NCI-H510A treated with DMSO at 0.1 percent for 48 hours (cell line): ENCODE measurements at regions not wholly inside any gene's neighbourhood (a gene's known extent, or its start where the extent isn't known, plus 50 kb on each side); places are given as distances from the start of the nearest gene placed in this dataset.

ENCODE experiments used
- DNase-seq: peaks from one replicate; lab custom pipeline; 2025; lab: John Stamatoyannopoulos, UW

- DNase-seq = no peak
Observed at GRCh38 chr12:19826980-19827550, 387.8 kb downstream of the AEBP2 start.

- no peak for DNase-seq
Observed at GRCh38 chr12:19829100-19829853, 390.0 kb downstream of the AEBP2 start.

- DNase-seq = no peak
Observed at GRCh38 chr12:19830446-19830845, 391.2 kb downstream of the AEBP2 start.

GRCh38 chr12:19833775-19834501 lies 394.6 kb downstream of the AEBP2 start:
- no peak for DNase-seq

DNA sequence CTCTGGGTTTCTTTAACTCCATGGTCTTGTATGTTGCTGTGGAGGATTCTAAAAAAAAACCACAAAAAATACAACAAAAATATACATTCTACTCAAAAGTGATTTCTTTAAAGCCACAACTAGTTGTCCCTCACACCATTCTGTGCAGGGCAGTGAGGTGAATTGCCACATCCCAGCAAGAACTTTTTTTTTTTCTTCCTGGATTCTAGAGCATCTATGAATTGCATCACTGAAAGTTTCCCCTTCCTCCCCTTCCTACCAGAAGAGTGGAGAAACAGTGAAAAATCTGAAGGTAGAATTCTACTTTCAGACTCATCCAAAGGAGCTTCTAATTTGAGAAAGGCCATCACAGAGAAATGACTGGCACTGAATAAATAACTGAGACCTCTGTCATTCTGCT lies 395.3 kb downstream of the AEBP2 start:
- no peak for DNase-seq

DNA sequence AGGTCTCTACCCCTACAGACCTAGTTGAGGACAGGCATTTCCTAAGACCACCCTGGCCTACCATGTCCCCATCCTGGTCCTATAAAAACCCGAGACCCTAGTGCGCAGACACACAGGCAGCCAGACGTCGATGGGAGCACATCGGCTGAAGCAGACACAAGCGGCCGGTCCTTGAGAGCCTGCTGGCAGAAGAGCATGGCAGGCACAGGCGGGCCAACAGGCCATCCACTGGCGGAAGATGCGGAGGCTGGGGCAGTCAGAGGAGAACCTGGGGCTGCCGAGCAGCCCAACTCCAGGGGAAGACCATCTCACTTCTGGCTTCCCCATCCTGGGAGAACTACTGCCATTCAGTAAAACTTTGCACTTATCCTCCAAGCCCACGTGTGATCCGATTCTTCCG lies 396.8 kb downstream of the AEBP2 start:
- DNase-seq = no peak

GRCh38 chr12:19836456-19836855 lies 397.2 kb downstream of the AEBP2 start:
- no peak for DNase-seq

- no peak for DNase-seq
Observed at GRCh38 chr12:19837543-19837942, 398.3 kb downstream of the AEBP2 start.

DNA sequence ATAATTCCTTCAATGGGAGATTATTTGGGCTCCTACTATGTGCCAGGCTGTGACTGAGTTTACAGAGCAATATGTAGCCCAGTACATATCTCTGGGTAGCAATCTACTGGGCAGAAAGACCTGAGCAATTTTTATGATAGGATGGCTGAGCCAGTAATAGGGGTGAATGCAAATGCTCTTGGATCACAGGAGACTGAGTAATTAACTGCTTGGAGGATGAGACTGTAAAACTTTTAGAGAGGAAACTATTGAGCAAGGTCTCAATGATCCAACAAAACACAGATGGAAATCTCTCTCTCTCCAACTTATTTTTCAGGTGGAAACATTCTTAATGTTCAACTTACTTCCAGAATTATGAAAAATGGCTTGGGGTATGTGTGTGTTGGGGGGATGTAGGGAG lies 402.2 kb downstream of the AEBP2 start:
- DNase-seq = no peak

- no peak for DNase-seq
Observed at GRCh38 chr12:19842116-19842515, 402.8 kb downstream of the AEBP2 start.

GRCh38 chr12:19844224-19844623 lies 404.9 kb downstream of the AEBP2 start:
- no peak for DNase-seq

- no peak for DNase-seq
Observed at GRCh38 chr12:19846574-19846973, 407.3 kb downstream of the AEBP2 start.

DNA sequence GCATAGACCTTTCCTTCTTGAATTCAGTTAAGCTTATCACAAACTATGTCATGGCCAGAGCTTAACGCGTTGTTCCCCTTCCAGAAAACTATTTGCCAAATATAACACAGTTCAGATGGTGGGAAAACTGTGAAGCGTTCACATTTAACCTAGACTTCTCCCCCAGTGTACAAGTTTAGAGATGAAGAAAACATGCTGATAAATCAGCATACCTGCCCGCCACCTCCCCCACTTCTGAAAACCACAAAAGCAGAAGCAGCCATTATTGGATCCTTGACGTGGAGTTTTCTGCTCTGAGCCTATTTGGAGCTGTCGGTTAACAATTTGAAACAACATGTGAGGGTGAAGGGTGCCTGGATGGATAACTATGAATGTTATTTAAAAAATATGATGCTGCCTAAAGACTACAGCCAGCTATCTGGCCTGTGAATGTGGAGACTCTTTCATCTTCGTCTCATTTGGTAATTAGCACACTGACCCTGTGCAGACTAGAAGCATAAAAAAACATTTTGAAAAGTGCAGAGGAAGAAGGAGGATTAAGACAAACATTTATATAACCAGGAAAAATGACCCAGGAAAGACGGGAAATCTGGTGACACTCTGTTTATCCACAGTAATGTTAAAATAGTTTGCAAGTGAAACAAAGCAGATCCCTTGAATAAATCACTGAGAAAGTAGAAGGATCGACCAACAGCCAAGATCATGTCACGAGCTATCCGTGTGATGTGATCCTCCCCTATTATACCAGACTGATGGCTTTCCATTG lies 408.2 kb downstream of the AEBP2 start:
- DNase-seq = no peak

DNA sequence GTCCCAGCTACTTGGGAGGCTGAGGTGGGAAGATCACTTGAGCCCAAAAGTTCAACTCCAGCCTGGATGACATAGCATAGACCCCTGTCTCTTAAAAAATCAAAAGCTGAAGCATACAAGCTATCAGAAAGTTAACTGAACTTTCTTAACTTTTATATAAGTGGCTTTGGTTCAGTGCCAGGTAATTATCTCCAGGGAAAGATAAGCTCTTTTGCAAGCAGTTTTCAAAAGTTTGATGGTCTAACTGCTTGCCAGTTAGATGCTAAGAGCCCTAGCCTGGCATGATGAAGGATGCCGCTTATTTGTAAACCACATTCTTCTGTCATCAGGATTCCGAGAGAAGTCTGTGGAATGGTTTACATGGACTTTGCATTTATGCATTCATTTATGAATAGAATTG lies 409.1 kb downstream of the AEBP2 start:
- no peak for DNase-seq

DNA sequence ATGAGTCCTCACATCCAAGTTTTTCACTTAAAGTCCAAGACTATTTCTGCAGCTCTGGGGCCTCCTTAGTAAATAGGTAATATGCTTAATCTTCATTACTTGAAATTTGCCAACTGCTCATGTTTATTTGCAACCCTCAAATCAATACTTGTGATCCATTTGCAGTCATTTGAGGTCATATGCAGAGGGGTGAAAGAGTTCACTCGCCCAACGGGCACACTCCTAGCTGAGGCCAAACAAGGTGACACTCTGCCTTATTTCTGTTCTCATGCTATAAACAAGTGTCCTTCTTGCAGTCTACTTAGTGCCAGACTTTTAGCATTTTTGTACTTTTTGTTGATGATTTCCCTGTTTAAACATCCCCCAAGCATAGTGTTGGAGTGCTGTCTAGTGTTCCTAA lies 409.9 kb downstream of the AEBP2 start:
- no peak for DNase-seq

DNA sequence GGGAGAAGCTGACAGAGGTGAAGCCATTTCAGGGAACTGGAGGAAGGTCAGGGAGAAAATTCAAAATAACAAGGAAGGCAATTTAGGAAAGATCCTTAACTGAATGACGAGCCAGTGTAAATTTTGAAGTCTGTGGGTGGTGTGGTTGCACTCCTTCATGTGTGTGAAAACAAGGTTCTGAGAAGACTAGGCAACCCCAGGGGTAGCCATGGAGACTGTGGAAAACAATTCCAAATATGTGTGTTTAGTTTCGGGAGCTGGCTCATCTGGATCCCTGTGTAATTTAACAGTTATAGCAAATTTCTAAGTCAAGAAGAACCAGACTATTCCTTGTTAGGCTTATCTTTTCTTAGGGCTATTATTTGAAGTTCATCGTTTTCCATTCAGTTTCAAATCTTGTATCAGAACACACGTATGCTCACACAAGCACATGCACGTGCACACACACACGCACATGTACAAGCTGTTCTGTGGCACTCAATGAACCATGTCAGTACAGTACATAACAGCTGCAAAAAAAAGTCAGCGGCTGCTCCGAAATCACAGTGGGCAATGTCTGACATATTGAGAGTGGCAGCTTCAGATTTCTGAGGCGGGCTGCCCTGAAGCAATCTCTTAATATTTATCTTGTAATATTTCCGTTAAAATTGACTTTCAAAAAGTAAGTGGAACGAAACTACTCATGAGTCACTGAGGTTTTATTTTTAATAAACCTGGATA lies 411.2 kb downstream of the AEBP2 start:
- DNase-seq = no peak

DNA sequence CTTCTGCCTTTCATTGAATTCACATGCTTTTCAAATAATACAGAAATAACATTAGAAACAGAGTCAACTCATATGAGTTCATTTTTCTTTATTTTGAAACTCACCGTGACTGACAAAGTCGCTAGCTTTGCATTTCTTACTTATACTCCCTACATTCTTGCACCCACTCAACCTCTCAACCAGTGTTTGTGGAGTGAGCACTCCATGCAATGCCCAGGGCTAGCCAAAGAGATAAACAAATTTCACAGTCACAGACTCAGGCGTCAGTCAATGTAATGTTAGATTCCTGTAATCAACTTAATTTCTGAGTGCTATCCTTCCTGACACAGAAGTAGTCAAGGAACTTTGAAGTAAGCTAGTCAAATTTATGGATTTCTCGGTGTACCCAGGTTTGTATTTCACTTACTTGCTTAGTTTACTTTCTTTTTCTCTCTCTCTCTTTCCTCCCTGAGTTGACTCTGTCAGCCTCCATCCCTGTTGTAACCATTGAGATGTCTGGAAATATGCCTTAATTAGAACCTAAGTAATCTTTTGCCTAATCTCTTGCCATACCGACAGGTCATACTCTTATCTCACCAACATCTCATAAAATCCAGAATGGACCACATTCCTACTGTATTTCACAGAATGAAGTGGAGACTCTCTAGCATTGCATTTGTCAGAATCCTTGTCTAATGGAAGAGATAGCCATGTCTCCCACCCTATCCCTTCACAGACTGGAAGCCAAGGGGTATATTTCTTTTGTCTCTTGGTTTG lies 413.0 kb downstream of the AEBP2 start:
- no peak for DNase-seq

GRCh38 chr12:19855851-19856250 lies 416.6 kb downstream of the AEBP2 start:
- DNase-seq = no peak

DNA sequence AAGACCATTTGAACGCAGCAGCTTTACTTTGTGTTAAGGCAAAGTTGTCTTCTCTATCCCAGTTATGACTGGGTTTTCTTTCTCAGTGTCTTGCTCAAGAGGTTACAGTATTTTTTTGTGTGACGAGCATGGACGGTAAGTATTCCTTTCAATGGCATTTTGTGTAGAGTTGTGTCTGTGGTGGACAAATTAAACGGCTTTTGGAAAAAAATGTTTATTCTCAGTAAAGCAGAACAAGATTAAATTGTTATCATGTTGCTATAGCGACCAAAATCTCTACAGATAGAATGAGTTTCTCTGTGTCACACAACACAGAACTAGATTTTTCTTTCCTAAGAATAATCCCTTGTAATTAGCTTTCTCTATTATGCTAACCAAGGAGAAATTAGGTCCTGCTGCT lies 417.1 kb downstream of the AEBP2 start:
- DNase-seq = no peak

- DNase-seq = no peak
Observed at GRCh38 chr12:19857204-19857603, 417.9 kb downstream of the AEBP2 start.

DNA sequence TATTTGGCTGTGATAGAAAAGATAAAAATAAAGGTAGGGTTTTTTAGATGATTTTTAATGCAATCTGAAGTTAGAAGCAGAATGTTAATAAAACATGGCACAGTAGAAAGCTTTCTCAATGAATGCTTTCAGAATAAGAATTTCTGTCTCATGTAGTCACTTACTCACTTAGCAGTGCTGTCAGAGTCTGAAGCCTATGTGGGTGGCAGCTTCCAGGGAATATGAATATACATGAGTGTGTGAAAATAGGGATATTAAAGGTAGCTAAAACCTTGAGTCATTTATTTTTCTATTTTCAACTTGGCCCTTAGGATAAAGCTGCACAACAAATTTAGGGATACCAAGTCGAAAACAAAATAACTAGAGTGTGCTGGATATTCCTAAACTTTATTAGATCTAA lies 427.9 kb downstream of the AEBP2 start:
- no peak for DNase-seq
